Activated T-cell treated with anti-CD3 and anti-CD28 coated beads, Interleukin-2, amount 50 U/mL, for 24 hours (primary cell): ENCODE measurements at regions not wholly inside any gene's neighbourhood (a gene's known extent, or its start where the extent isn't known, plus 50 kb on each side); places are given as distances from the start of the nearest gene placed in this dataset.

Experiments used
- DNase-seq: peaks from one replicate; pipeline ENCODE4 v3.0.0-alpha.2; 2020
- H3K27ac Mint-ChIP-seq: 2 replicates; pipeline ENCODE4 v1.8.0; 2020; ENCODE audit warnings: mild to moderate bottlenecking, mixed read lengths
- H3K27me3 Mint-ChIP-seq: 2 replicates; pipeline ENCODE4 v1.8.0; 2020; ENCODE audit warnings: mixed read lengths
- H3K36me3 Mint-ChIP-seq: 2 replicates; pipeline ENCODE4 v1.8.0; 2020; ENCODE audit warnings: low read depth, mixed read lengths
- H3K4me1 Mint-ChIP-seq: 2 replicates; pipeline ENCODE4 v1.8.0; 2020; ENCODE audit warnings: low read depth, mixed read lengths
- H3K4me3 Mint-ChIP-seq: 2 replicates; pipeline ENCODE4 v1.8.0; 2020; ENCODE audit warnings: mild to moderate bottlenecking, moderate library complexity, mixed read lengths
- H3K9me3 Mint-ChIP-seq: 2 replicates; pipeline ENCODE4 v1.8.0; 2020; ENCODE audit warnings: mixed read lengths

DNA sequence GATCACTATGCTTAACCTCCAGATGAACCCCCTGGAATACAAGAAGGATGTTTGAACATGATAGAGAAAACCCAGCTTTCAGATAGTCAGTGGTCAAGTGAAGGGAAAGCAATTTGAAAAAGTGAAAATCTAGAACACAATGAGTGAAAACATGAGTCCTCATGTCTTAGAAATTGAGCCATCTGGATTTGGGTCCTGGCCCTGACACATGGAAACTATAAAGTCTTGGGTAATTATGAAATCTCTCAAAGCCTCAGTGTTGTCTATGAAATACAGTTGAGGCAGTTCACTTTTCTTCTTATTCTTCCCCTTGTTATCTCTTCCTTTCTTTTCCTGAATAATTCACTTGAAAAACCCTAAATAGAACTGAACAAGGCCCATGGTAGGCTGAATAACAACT is 120.6 kb downstream of the EN1 start:
- no peaks in the 10 kb centered on the region for H3K4me1 Mint-ChIP-seq
- no peak overlapping the region for H3K27ac Mint-ChIP-seq
- no peak for DNase-seq
- H3K4me3 Mint-ChIP-seq: no peak overlapping the region
- H3K27me3 Mint-ChIP-seq: peaks cover 13% of the 10 kb centered on the region
- H3K9me3 Mint-ChIP-seq: peaks cover 5% of the 10 kb centered on the region
- H3K36me3 Mint-ChIP-seq: no peaks in the 10 kb centered on the region

GRCh38 chr2:118723394-118723793 is 124.1 kb downstream of the EN1 start:
- H3K4me3 Mint-ChIP-seq: no peak overlapping the region
- H3K4me1 Mint-ChIP-seq: no peaks in the 10 kb centered on the region
- no peaks in the 10 kb centered on the region for H3K36me3 Mint-ChIP-seq
- H3K9me3 Mint-ChIP-seq: peaks cover 5% of the 10 kb centered on the region
- no peak for DNase-seq
- H3K27ac Mint-ChIP-seq: no peak overlapping the region
- peaks cover 12% of the 10 kb centered on the region for H3K27me3 Mint-ChIP-seq

- peaks cover 12% of the 10 kb centered on the region for H3K27me3 Mint-ChIP-seq
- no peak overlapping the region for H3K4me3 Mint-ChIP-seq
- H3K27ac Mint-ChIP-seq: no peak overlapping the region
- H3K9me3 Mint-ChIP-seq: peaks cover 4% of the 10 kb centered on the region
- no peaks in the 10 kb centered on the region for H3K4me1 Mint-ChIP-seq
- no peak for DNase-seq
- H3K36me3 Mint-ChIP-seq: no peaks in the 10 kb centered on the region
Measured at GRCh38 chr2:118722976-118723375, 124.5 kb downstream of the EN1 start.

GRCh38 chr2:118721817-118722551 is 125.5 kb downstream of the EN1 start:
- no peak overlapping the region for H3K27ac Mint-ChIP-seq
- no peaks in the 10 kb centered on the region for H3K9me3 Mint-ChIP-seq
- H3K4me1 Mint-ChIP-seq: no peaks in the 10 kb centered on the region
- peaks cover 7% of the 10 kb centered on the region for H3K27me3 Mint-ChIP-seq
- no peak overlapping the region for H3K4me3 Mint-ChIP-seq
- H3K36me3 Mint-ChIP-seq: no peaks in the 10 kb centered on the region
- DNase-seq: no peak

- Mint-ChIP-seq H3K27ac (no peak overlapping the region), H3K4me1 (no peaks in the 10 kb centered on the region), H3K36me3 (no peaks in the 10 kb centered on the region), H3K4me3 (no peak overlapping the region), H3K9me3 (no peaks in the 10 kb centered on the region), H3K27me3 (peaks cover 6% of the 10 kb centered on the region)
- no peak for DNase-seq
Measured at GRCh38 chr2:118720866-118721265, 126.6 kb downstream of the EN1 start.

DNA sequence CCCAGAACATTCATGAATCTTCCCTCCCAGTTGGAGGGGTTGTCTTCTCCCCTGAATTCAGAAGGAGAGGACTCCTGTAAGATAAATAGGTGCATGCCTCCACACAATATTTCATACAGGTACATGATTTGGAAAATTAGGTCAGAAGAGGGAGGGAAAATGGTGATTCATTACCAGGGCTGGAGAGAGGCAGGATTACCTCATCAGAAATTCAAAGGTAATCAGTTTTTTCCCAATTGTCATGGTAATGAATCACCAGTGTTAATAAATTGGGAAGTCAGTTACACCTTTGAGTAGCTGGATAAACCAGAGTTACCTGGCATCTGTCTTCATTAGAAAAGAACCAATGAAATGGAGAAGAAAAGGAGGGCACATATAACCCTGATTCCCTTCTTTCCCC is 128.5 kb downstream of the EN1 start:
- Mint-ChIP-seq H3K4me3 (no peak overlapping the region), H3K9me3 (no peaks in the 10 kb centered on the region), H3K27me3 (peaks cover 3% of the 10 kb centered on the region), H3K4me1 (no peaks in the 10 kb centered on the region), H3K36me3 (no peaks in the 10 kb centered on the region), H3K27ac (no peak overlapping the region)
- no peak for DNase-seq

- Mint-ChIP-seq H3K9me3 (no peaks in the 10 kb centered on the region), H3K27ac (no peak overlapping the region)
Measured at GRCh38 chr2:118716102-118716501, 131.3 kb downstream of the EN1 start.

GRCh38 chr2:118714118-118714517 is 133.3 kb downstream of the EN1 start:
- Mint-ChIP-seq H3K27ac (no peak overlapping the region), H3K27me3 (no peaks in the 10 kb centered on the region), H3K4me1 (no peaks in the 10 kb centered on the region), H3K4me3 (no peak overlapping the region), H3K36me3 (no peaks in the 10 kb centered on the region), H3K9me3 (no peaks in the 10 kb centered on the region)
- no peak for DNase-seq

More at GRCh38 chr2:118716102-118716501, 131.3 kb downstream of the EN1 start:
- Mint-ChIP-seq H3K4me3 (no peak overlapping the region), H3K36me3 (no peaks in the 10 kb centered on the region), H3K4me1 (no peaks in the 10 kb centered on the region), H3K27me3 (no peaks in the 10 kb centered on the region)
- no peak for DNase-seq

GRCh38 chr2:118711603-118712002 is 135.8 kb downstream of the EN1 start:
- Mint-ChIP-seq H3K27me3 (peaks cover 2% of the 10 kb centered on the region), H3K27ac (no peak overlapping the region), H3K36me3 (no peaks in the 10 kb centered on the region), H3K9me3 (no peaks in the 10 kb centered on the region), H3K4me1 (no peaks in the 10 kb centered on the region), H3K4me3 (no peak overlapping the region)
- no peak for DNase-seq

DNA sequence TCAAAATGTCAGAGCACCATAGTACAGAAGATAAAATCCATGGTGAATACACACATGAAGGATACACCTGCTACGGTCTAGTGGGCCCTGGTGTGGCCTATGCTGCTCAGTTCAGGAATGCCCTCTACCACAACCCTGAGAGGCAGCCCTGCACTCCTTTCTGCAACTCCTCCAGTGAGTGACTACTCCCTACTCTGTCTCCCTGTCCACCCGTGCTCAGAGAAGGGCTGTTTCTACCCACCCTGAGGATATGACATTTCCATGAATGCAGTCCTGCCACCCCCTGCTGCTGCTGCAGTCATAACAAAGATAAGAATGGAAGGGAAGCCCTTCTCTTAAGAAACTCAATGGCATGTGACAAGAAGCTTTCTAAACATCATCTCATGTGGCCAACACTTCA is 137.0 kb downstream of the EN1 start:
- no peak overlapping the region for H3K27ac Mint-ChIP-seq
- H3K4me3 Mint-ChIP-seq: no peak overlapping the region
- peaks cover 10% of the 10 kb centered on the region for H3K27me3 Mint-ChIP-seq
- H3K36me3 Mint-ChIP-seq: no peaks in the 10 kb centered on the region
- H3K9me3 Mint-ChIP-seq: no peaks in the 10 kb centered on the region
- DNase-seq: no peak
- no peaks in the 10 kb centered on the region for H3K4me1 Mint-ChIP-seq

DNA sequence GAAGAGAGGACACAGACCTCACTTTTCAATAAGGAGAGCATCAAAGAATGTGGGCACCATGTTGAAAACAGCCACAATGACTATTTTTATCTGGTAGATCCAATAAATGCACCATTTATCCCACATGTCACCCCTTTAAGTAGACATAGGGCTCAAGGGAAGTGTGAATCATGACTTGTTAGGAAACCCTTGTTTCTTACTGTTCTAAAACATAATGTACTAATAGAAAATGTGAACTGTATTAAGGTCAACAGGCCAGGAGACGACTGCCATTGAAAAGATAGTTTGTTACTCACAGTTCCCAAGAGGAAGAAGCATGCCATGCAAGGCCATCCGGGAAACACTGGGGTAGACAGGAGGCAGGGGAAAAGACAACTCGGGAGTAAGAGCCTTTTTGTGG is 137.7 kb downstream of the EN1 start:
- Mint-ChIP-seq H3K4me3 (no peak overlapping the region), H3K4me1 (no peaks in the 10 kb centered on the region), H3K36me3 (no peaks in the 10 kb centered on the region), H3K9me3 (no peaks in the 10 kb centered on the region), H3K27me3 (peaks cover 13% of the 10 kb centered on the region), H3K27ac (no peak overlapping the region)
- no peak for DNase-seq

DNA sequence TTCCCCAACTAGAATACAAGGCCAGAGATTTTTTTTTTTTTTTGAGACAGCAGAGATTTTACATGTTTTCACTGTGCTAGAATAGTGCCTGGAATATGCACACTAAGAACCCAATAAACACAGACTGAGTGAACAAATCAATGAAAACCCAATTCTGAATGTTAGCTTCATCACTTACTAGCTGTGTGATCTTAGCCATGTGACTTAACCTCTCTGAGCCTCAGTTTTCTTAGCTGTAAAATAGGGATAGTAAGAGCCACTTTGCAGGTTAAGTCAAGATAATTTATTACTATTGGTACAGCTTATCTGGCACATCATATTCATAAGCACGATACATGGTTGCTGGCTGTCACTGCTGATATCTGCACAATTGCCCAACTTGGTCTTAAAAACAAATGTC is 140.6 kb downstream of the EN1 start:
- no peaks in the 10 kb centered on the region for H3K9me3 Mint-ChIP-seq
- peaks cover 15% of the 10 kb centered on the region for H3K27me3 Mint-ChIP-seq
- no peak overlapping the region for H3K27ac Mint-ChIP-seq
- no peaks in the 10 kb centered on the region for H3K36me3 Mint-ChIP-seq
- H3K4me3 Mint-ChIP-seq: no peak overlapping the region
- no peaks in the 10 kb centered on the region for H3K4me1 Mint-ChIP-seq
- no peak for DNase-seq

DNA sequence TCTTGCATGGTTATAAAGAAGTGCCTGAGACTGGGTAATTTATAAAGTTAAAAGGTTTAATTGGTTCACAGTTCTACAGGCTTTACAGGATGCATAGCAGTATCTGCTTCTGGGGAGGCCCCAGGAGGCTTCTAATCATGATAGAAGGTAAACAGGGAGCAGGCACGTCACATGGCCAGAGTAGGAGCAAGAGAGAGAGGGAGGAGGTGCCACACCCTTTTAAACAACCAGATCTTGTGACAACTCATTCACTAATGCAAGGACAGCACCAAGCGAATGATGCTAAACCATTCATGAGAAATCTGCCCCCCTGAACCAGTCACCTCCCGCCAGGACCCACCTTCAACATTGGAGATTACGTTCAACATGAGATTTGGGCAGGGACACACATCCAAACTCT is 141.1 kb downstream of the EN1 start:
- DNase-seq: no peak
- H3K4me1 Mint-ChIP-seq: no peaks in the 10 kb centered on the region
- H3K9me3 Mint-ChIP-seq: no peaks in the 10 kb centered on the region
- no peak overlapping the region for H3K27ac Mint-ChIP-seq
- no peak overlapping the region for H3K4me3 Mint-ChIP-seq
- no peaks in the 10 kb centered on the region for H3K36me3 Mint-ChIP-seq
- H3K27me3 Mint-ChIP-seq: peaks cover 17% of the 10 kb centered on the region

- Mint-ChIP-seq H3K27me3 (peaks cover 17% of the 10 kb centered on the region), H3K4me3 (no peak overlapping the region), H3K9me3 (no peaks in the 10 kb centered on the region), H3K36me3 (no peaks in the 10 kb centered on the region), H3K4me1 (no peaks in the 10 kb centered on the region), H3K27ac (no peak overlapping the region)
- DNase-seq: no peak
Measured at GRCh38 chr2:118705032-118705431, 142.4 kb downstream of the EN1 start.

DNA sequence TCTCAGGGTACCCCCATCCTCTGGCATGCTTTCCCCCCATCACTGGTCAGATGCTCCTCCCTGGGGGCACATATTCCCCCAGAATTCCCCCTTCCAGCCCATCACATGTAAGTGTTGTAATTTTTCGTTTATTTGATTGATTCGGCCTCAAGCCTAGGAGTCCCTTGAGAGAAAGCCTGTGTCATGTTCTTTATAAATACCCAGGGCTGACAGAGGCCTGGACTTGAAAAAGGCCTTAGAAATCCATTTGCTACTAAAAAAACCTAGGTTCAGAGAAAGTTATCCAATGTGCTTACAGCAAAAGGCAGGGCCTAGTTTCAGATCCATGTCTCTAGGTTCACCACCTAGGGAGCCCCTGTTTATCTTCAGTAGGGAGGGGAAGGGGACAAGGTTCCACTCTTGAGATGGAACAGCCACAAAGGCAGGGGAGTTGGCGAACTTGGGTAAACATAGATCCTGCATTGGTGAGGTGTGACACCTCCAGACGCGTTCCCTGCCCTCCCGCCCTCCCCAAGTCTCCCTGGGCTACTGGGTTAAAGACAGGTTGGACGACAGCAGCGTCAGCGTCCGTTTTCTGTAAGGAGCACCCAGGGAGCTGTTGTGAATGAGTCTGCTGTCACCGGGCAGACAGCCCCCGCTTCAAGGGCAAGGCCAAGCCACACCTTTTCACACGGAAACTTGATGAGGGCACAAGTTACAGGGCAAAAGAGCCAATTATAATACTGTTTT is 147.8 kb downstream of the EN1 start:
- Mint-ChIP-seq H3K4me3 (no peak overlapping the region), H3K9me3 (peaks cover 5% of the 10 kb centered on the region), H3K27me3 (peaks cover 4% of the 10 kb centered on the region), H3K27ac (no peak overlapping the region), H3K36me3 (no peaks in the 10 kb centered on the region), H3K4me1 (no peaks in the 10 kb centered on the region)
- no peak for DNase-seq
